ENCODE measurements at regions not wholly inside any gene's neighbourhood (a gene's known extent, or its start where the extent isn't known, plus 50 kb on each side); places are given as distances from the start of the nearest gene placed in this dataset.

DNA sequence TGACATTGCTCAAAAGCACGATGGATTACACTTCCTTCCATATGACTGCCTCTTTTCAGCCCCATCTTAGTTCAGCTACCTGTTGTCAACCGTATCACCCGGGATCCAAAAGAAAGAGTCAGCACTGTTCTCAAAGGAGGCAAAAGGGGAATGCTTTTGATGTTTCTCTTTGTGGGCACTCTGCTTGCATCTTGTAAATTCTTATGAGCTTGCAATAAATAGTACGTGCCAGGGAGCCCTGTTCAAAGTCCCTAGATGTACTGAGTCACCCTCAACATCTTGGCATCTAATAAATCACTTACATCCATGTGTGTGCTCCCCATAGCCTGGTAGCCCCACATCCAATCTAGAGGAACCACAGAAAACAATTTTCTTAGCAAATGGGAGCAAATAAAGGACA, 256.9 kb downstream of the SUCLG1 start:
- TF ChIP-seq, protein P1, sequence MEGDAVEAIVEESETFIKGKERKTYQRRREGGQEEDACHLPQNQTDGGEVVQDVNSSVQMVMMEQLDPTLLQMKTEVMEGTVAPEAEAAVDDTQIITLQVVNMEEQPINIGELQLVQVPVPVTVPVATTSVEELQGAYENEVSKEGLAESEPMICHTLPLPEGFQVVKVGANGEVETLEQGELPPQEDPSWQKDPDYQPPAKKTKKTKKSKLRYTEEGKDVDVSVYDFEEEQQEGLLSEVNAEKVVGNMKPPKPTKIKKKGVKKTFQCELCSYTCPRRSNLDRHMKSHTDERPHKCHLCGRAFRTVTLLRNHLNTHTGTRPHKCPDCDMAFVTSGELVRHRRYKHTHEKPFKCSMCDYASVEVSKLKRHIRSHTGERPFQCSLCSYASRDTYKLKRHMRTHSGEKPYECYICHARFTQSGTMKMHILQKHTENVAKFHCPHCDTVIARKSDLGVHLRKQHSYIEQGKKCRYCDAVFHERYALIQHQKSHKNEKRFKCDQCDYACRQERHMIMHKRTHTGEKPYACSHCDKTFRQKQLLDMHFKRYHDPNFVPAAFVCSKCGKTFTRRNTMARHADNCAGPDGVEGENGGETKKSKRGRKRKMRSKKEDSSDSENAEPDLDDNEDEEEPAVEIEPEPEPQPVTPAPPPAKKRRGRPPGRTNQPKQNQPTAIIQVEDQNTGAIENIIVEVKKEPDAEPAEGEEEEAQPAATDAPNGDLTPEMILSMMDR (conservative IDR thresholded peaks at IDR 0.05; ENCODE audit: low read depth, low read length): no peak
- TF ChIP-seq EZH2 (IDR thresholded peaks at IDR 0.05; ENCODE audit: low read length, unreplicated experiment): no peak
